OCI-LY7 (cell line): ENCODE measurements at regions not wholly inside any gene's neighbourhood (a gene's known extent, or its start where the extent isn't known, plus 50 kb on each side); places are given as distances from the start of the nearest gene placed in this dataset.

ENCODE experiments used
- EZH2phosphoT487 ChIP-seq: fragments of 200-600 bp; sonication (generic); IDR thresholded peaks from 2 replicates; pipeline ENCODE4 v1.6.1; 2018; ENCODE audit warnings: low read depth, borderline replicate concordance, mild to moderate bottlenecking, mixed run types, antibody characterized with exemption, low read length, moderate library complexity, mixed read lengths
- TF ChIP-seq, protein P1 (sequence below): fragments of 200-600 bp; sonication (generic); conservative IDR thresholded peaks from 2 replicates; pipeline ENCODE4 v1.5.1; 2014; ENCODE audit warnings: mild to moderate bottlenecking, antibody characterized with exemption, low read length, moderate library complexity, mixed read lengths

DNA sequence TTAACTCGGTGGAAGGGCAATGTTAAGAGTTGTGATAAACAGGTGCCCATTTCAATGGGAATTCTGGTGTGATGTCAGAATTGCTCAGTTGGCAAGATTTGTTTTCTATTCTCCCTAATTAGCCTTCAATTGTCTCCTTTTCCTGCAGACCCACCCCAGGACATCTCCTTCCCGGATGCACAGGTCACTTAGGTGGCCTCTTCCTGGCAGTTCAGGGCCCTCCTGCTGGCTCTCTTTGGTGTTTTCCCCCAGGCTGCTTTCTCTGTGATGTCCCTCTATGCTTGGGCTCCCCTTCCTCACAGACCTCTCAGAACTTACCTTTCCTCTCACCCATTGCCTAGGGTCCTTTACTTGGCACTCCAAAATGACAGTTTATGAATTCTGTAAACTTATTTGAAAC lies 126.3 kb downstream of the GPAT3 start:
- TF ChIP-seq, protein P1, sequence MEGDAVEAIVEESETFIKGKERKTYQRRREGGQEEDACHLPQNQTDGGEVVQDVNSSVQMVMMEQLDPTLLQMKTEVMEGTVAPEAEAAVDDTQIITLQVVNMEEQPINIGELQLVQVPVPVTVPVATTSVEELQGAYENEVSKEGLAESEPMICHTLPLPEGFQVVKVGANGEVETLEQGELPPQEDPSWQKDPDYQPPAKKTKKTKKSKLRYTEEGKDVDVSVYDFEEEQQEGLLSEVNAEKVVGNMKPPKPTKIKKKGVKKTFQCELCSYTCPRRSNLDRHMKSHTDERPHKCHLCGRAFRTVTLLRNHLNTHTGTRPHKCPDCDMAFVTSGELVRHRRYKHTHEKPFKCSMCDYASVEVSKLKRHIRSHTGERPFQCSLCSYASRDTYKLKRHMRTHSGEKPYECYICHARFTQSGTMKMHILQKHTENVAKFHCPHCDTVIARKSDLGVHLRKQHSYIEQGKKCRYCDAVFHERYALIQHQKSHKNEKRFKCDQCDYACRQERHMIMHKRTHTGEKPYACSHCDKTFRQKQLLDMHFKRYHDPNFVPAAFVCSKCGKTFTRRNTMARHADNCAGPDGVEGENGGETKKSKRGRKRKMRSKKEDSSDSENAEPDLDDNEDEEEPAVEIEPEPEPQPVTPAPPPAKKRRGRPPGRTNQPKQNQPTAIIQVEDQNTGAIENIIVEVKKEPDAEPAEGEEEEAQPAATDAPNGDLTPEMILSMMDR: no peak
- TF ChIP-seq EZH2phosphoT487: no peak
